HG03354 (cell line): ENCODE measurements at regions not wholly inside any gene's neighbourhood (a gene's known extent, or its start where the extent isn't known, plus 50 kb on each side); places are given as distances from the start of the nearest gene placed in this dataset.
"Not testable (repeated sequence)": the region's sequence is repeated elsewhere in the genome, so short reads cannot be mapped to it uniquely, and the experiment has no call there.

Experiments
- ATAC-seq: cut with Tn5 transposase; IDR thresholded peaks from one replicate; pipeline ENCODE4 v1.9.1; 2021; ENCODE audit warnings: mild to moderate bottlenecking; ENCODE audit not compliant: unreplicated experiment, poor library complexity, severe bottlenecking

- no peak for ATAC-seq
Observed at GRCh38 chr2:175400975-175401374, 219.5 kb upstream of the ATP5MC3 start.

GRCh38 chr2:175399326-175399725, 217.8 kb upstream of the ATP5MC3 start:
- ATAC-seq = no peak

DNA sequence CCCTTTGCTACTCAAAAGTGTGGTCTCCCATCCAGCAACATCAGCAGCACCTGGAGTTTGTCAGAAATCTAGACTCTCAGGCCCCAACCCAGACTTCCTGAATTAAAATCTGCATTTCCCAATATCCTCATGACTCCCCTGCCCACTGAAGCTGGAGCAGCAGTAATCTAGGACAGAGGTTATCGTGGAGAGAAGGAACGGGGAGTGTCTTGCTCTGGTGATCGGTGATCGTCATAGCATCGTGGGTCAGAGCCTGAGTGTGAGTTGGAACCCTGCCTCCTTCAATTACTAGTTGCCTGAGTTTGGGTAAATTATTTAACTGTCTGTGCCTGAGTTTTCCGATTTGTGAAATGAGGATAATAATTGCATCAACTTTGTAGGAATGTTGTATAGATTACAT, 217.3 kb upstream of the ATP5MC3 start:
- ATAC-seq = no peak

- no peak for ATAC-seq
Observed at GRCh38 chr2:175396696-175397095, 215.2 kb upstream of the ATP5MC3 start.

GRCh38 chr2:175393851-175394250, 212.3 kb upstream of the ATP5MC3 start:
- no peak for ATAC-seq

DNA sequence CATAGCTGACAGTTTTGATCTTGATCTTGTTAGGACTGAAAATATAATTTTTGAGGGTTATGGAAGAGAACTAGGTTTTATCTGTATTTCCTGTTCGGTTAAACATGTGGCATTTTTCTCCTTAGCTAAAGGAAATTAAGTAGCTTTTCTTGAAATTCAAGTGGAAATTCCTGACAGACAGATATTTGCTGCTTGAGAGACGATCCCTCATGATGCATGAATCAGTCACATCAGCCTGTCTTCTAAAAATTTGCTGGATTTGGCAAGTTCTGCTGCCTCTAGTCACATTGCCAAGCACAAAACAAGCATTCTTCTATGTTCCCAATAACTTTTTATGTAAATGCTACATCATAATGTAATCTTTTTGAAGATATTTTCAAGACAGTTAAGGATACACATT, 201.8 kb upstream of the ATP5MC3 start:
- ATAC-seq = no peak

DNA sequence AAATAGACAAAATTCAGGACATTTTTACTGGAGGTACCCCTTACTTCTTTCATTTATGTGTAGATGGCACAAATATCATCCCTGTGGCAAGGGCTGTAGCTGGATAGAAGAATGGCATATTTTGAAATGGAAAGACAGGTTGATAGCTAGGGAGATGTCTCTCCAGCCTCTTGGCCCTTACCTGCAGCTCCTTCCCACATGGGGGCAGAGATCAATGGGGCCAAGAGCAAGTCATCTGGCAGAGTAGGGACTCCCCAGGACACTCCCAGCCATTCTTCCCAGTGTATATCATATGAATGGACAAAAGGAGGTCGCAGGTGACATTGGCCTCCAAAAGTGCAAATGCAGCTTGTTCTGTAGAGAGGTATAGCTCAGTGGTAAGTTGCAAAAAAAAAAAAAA, 192.2 kb upstream of the ATP5MC3 start:
- ATAC-seq = no peak

- ATAC-seq = no peak
Observed at GRCh38 chr2:175372704-175373701, 191.5 kb upstream of the ATP5MC3 start.

GRCh38 chr2:175371378-175371777, 189.9 kb upstream of the ATP5MC3 start:
- no peak for ATAC-seq

GRCh38 chr2:175366815-175367214, 185.3 kb upstream of the ATP5MC3 start:
- ATAC-seq = peak; percentile 83

GRCh38 chr2:175363699-175364098, 182.2 kb upstream of the ATP5MC3 start:
- ATAC-seq = no peak

GRCh38 chr2:175362331-175362730, 180.8 kb upstream of the ATP5MC3 start:
- ATAC-seq = no peak

- no peak for ATAC-seq
Observed at GRCh38 chr2:175359710-175360109, 178.2 kb upstream of the ATP5MC3 start.

DNA sequence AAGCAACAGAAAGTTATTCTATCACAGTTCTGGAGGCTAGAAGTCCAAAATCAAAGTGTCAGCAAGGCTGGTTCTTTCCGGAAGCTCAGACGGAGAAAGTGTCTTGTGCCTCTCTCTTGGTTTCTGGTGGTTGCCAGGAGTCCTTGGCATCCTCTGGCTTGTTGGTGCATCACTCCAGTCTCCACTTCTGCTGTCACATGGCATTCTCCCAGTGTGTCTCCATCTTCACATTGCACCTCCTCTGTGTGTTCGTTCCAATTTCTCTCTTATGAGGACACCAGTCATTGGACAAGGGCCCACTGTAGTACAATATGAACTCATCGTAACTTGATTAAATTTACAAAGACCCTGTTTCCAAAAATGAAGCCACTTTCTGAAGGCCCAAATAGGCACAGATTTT, 175.4 kb upstream of the ATP5MC3 start:
- ATAC-seq = no peak

DNA sequence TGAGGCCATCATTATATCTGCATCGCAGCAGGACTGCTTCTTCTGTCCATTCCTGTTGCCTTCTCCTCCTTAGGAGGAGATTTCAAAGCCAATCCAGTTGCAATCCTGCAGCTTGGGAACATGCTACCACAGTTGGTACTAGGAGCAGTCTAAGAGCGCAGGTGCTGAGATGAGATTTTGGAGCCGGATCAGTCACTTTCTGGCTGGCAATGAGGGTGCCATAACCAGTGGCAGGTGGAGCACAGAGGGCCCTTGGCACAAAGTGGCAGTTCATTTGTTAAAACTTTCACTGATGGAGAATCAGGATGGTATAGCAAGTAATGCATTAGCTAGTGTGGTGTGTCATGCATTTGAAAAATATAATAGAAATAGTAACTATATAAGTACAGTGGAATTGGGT, 173.7 kb upstream of the ATP5MC3 start:
- no peak for ATAC-seq

GRCh38 chr2:175353275-175353674, 171.8 kb upstream of the ATP5MC3 start:
- no peak for ATAC-seq

DNA sequence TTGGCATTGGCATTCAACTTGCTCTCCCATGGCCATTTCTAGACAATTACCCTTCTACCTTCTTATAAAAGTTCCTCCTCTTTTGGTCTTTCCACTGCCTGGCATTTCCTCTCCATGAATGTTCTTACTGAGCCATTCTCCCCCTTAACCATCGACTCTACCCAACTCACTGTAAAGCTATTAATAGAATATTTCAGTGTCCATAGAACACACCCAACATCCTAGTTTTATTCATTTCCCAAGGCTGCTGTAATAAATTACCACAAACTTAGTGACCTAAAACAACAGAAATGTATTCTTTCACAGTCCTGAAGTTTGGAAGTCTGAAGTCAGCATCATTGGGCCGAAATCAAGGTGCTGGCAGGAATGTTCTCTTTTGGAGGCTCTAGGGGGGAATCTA, 170.0 kb upstream of the ATP5MC3 start:
- ATAC-seq = no peak

DNA sequence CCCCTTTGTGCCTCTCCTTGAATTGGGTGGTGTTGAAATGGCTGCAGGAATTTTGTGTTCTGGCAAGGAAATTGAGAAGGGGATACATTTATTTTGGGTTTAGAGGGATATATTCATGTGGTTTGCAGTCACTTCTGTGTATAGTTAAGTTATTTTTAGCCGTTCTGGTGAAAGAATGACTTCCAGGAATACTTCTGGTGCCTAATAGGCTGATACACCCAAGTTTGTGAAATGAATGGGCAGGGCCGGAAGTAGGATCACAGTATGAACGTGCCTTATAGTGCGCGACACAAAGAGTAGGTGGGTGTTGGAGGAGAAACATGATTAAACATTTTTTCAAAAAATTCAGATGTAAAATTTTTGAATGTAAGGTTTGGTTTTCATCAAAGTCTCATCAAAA, 168.6 kb upstream of the ATP5MC3 start:
- ATAC-seq = no peak

DNA sequence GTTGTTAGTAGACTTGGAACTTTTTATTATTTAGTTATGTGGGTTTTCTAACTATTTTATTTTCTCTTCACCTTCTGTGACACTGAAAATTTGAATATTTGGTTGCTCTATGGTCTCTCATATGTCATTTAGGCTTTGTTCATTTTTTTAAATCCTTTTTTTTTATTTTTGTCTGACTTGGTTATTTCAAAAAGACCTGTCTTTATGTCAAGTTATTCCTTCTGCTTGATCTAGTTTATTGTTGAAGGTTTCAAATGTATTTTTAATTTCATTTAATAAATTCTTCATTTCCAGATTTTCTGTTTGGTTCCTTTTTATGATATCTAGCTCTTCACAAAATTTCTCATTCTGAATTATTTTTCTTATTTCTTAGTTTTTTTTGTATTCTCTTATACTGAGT, 160.6 kb upstream of the ATP5MC3 start:
- no peak for ATAC-seq

GRCh38 chr2:175330195-175330594, 148.7 kb upstream of the ATP5MC3 start:
- ATAC-seq = no peak

- ATAC-seq = no peak
Observed at GRCh38 chr2:175326801-175327200, 145.3 kb upstream of the ATP5MC3 start.

DNA sequence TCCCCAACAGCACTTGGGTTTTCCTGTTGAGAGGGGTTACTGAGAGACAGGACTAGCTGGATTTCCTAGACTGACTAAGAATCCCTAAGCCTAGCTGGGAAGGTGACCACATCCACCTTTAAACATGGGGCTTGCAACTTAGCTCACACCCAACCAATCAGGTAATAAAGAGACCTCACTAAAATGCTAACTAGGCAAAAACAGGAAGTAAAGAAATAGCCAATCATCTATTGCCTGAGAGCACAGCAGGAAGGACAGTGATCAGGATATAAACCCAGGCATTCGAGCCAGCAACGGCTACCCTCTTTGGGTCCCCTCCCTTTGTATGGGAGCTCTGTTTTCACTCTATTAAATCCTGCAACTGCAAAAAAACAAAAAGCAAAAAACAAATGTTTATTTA, 144.7 kb upstream of the ATP5MC3 start:
- not testable (repeated sequence) for ATAC-seq
